H1 (cell line): ENCODE measurements at regions not wholly inside any gene's neighbourhood (a gene's known extent, or its start where the extent isn't known, plus 50 kb on each side); places are given as distances from the start of the nearest gene placed in this dataset.
"Not testable (repeated sequence)": the region's sequence is repeated elsewhere in the genome, so short reads cannot be mapped to it uniquely, and the experiment has no call there.

Experiments
- BRCA1 ChIP-seq: IDR thresholded peaks from 2 replicates; pipeline ENCODE4 v1.6.1; 2012; ENCODE audit warnings: low read depth, low read length, improper control_type of control experiment
- CBX5 ChIP-seq: fragments of 300-800, 300-1000 bp; sonication (generic); IDR thresholded peaks from 2 replicates; pipeline ENCODE4 v1.7.1; 2016; ENCODE audit warnings: antibody characterized with exemption, low read length, low read depth
- EZH2 ChIP-seq: fragments of 200-600 bp; sonication (generic); IDR thresholded peaks from 2 replicates; pipeline ENCODE4 v1.7.1; 2012; ENCODE audit warnings: low read depth, mild to moderate bottlenecking, moderate library complexity, low read length, inconsistent platforms; ENCODE audit not compliant: severe bottlenecking
- NRF1 ChIP-seq: IDR thresholded peaks from 2 replicates; pipeline ENCODE4 v1.6.1; 2011; ENCODE audit warnings: mild to moderate bottlenecking, low read depth, low read length, improper control_type of control experiment
- POLR2A ChIP-seq, 2 experiments: IDR thresholded peaks; 1 replicate in 1 of 2; 2 replicates in 1 of 2; pipeline ENCODE4 v1.6.1; 2011; ENCODE audit warnings: low read depth in 2 of 2, low read length in 2 of 2, mild to moderate bottlenecking in 2 of 2; ENCODE audit errors: control extremely low read depth in 1 of 2
- RAD21 ChIP-seq, 2 experiments: IDR thresholded peaks in 1 of 2; conservative IDR thresholded peaks in 1 of 2; 2 replicates each; pipeline ENCODE4 v1.6.1; 2011; ENCODE audit warnings: low read depth in 2 of 2, low read length in 2 of 2, improper control_type of control experiment in 1 of 2, inconsistent platforms in 1 of 2, mild to moderate bottlenecking in 1 of 2, moderate library complexity in 1 of 2
- TCF12 ChIP-seq: IDR thresholded peaks from 2 replicates; pipeline ENCODE4 v1.6.1; 2011; ENCODE audit warnings: low read depth, mild to moderate bottlenecking, low read length
- TF ChIP-seq, protein P1 (sequence below), 3 experiments: IDR thresholded peaks; 1 replicate in 2 of 3; 2 replicates in 1 of 3; pipeline versions ENCODE4 v1.5.1 to v1.6.1; 2011; ENCODE audit warnings: low read length in 3 of 3, mild to moderate bottlenecking in 3 of 3, inconsistent platforms in 2 of 3, low read depth in 1 of 3, moderate library complexity in 1 of 3; ENCODE audit not compliant: insufficient read depth in 1 of 3; ENCODE audit errors: control extremely low read depth in 1 of 3
- TF ChIP-seq, protein P2 (sequence below): IDR thresholded peaks from 2 replicates; pipeline ENCODE4 v1.6.1; 2011; ENCODE audit warnings: low read length, improper control_type of control experiment

DNA sequence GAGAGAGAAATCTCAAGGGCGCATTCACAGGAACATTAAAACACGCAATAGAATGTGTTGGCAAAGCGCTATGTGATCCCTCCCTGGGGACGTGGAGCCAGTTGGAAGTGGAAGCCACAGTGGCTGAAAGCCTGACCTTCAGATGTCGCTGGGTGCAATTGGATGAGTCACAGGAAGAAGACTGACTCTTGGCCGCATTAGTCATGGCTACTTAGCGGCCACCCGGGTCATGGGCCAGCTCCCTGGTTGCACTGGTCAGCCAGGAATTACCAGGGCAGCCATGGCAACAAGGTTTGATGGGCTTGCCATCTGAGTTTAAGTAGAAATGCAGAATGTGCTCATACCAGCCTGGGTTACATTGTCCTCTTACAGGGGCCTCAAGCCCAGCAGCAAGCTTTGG is 231.2 kb upstream of the FRG2C start:
- TF ChIP-seq, protein P1, sequence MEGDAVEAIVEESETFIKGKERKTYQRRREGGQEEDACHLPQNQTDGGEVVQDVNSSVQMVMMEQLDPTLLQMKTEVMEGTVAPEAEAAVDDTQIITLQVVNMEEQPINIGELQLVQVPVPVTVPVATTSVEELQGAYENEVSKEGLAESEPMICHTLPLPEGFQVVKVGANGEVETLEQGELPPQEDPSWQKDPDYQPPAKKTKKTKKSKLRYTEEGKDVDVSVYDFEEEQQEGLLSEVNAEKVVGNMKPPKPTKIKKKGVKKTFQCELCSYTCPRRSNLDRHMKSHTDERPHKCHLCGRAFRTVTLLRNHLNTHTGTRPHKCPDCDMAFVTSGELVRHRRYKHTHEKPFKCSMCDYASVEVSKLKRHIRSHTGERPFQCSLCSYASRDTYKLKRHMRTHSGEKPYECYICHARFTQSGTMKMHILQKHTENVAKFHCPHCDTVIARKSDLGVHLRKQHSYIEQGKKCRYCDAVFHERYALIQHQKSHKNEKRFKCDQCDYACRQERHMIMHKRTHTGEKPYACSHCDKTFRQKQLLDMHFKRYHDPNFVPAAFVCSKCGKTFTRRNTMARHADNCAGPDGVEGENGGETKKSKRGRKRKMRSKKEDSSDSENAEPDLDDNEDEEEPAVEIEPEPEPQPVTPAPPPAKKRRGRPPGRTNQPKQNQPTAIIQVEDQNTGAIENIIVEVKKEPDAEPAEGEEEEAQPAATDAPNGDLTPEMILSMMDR (IDR thresholded peaks at IDR 0.05; ENCODE audit: control extremely low read depth in 1 of 3, insufficient read depth in 1 of 3, low read depth in 1 of 3, low read length in 3 of 3): not testable (repeated sequence)
- TF ChIP-seq NRF1; RAD21 (IDR thresholded peaks at IDR 0.05 in 1 of 2, conservative IDR thresholded peaks at IDR 0.05 in 1 of 2; ENCODE audit: low read depth in 2 of 2, low read length in 2 of 2); POLR2A (IDR thresholded peaks at IDR 0.05; ENCODE audit: control extremely low read depth in 1 of 2, low read depth in 2 of 2, low read length in 2 of 2); BRCA1; TCF12; EZH2; CBX5: not testable (repeated sequence)
- TF ChIP-seq, protein P2, sequence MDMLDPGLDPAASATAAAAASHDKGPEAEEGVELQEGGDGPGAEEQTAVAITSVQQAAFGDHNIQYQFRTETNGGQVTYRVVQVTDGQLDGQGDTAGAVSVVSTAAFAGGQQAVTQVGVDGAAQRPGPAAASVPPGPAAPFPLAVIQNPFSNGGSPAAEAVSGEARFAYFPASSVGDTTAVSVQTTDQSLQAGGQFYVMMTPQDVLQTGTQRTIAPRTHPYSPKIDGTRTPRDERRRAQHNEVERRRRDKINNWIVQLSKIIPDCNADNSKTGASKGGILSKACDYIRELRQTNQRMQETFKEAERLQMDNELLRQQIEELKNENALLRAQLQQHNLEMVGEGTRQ: not testable (repeated sequence)
